CMK (cell line): ENCODE measurements at regions not wholly inside any gene's neighbourhood (a gene's known extent, or its start where the extent isn't known, plus 50 kb on each side); places are given as distances from the start of the nearest gene placed in this dataset.
A peak's percentile ranks its signal among the peaks of the same experiment; 100 is the strongest.
"Not testable (repeated sequence)": the region's sequence is repeated elsewhere in the genome, so short reads cannot be mapped to it uniquely, and the experiment has no call there.

ENCODE experiments used
- DNase-seq: peaks from one replicate; pipeline ENCODE4 v3.0.0-alpha.2; 2010; ENCODE audit warnings: low read depth

GRCh38 chr5:101206534-101206933 lies 303.5 kb upstream of the ST8SIA4 start:
- DNase-seq = no peak

- DNase-seq = not testable (repeated sequence)
These were observed 302.0 kb upstream of the ST8SIA4 start for GRCh38 chr5:101205065-101205464.

GRCh38 chr5:101180365-101180764 lies 277.3 kb upstream of the ST8SIA4 start:
- DNase-seq = not testable (repeated sequence)

GRCh38 chr5:101176605-101177004 lies 273.5 kb upstream of the ST8SIA4 start:
- no peak for DNase-seq

- DNase-seq = no peak
These were observed 271.9 kb upstream of the ST8SIA4 start for GRCh38 chr5:101174981-101175380.

GRCh38 chr5:101163088-101163487 lies 260.0 kb upstream of the ST8SIA4 start:
- no peak for DNase-seq

- DNase-seq = no peak
These were observed 256.9 kb upstream of the ST8SIA4 start for GRCh38 chr5:101160002-101160401.

- no peak for DNase-seq
These were observed 255.9 kb upstream of the ST8SIA4 start for GRCh38 chr5:101159006-101159405.

GRCh38 chr5:101153526-101153925 lies 250.4 kb upstream of the ST8SIA4 start:
- DNase-seq = no peak

GRCh38 chr5:101143526-101143925 lies 240.4 kb upstream of the ST8SIA4 start:
- no peak for DNase-seq

- DNase-seq = no peak
These were observed 239.0 kb upstream of the ST8SIA4 start for GRCh38 chr5:101142102-101142501.

- no peak for DNase-seq
These were observed 233.4 kb upstream of the ST8SIA4 start for GRCh38 chr5:101136454-101136853.

- DNase-seq = no peak
These were observed 220.3 kb upstream of the ST8SIA4 start for GRCh38 chr5:101123363-101123762.

- no peak for DNase-seq
These were observed 209.6 kb upstream of the ST8SIA4 start for GRCh38 chr5:101112645-101113044.

- DNase-seq = no peak
These were observed 200.8 kb upstream of the ST8SIA4 start for GRCh38 chr5:101103874-101104273.

GRCh38 chr5:101102506-101102905 lies 199.4 kb upstream of the ST8SIA4 start:
- DNase-seq = no peak

- DNase-seq = no peak
These were observed 188.8 kb upstream of the ST8SIA4 start for GRCh38 chr5:101091902-101092301.

GRCh38 chr5:101084353-101084752 lies 181.3 kb upstream of the ST8SIA4 start:
- DNase-seq = peak; percentile 26

GRCh38 chr5:101080462-101081240 lies 177.6 kb upstream of the ST8SIA4 start:
- no peak for DNase-seq

- no peak for DNase-seq
These were observed 165.2 kb upstream of the ST8SIA4 start for GRCh38 chr5:101068298-101068697.

GRCh38 chr5:101067429-101067828 lies 164.3 kb upstream of the ST8SIA4 start:
- DNase-seq = no peak

- DNase-seq = no peak
These were observed 159.8 kb upstream of the ST8SIA4 start for GRCh38 chr5:101062902-101063301.

- no peak for DNase-seq
These were observed 144.1 kb upstream of the ST8SIA4 start for GRCh38 chr5:101047181-101047580.

GRCh38 chr5:101045689-101046088 lies 142.6 kb upstream of the ST8SIA4 start:
- DNase-seq = no peak
